DMS 273 treated with DMSO at 0.1 percent for 48 hours (cell line): ENCODE measurements at regions not wholly inside any gene's neighbourhood (a gene's known extent, or its start where the extent isn't known, plus 50 kb on each side); places are given as distances from the start of the nearest gene placed in this dataset.
"Not testable (repeated sequence)": the region's sequence is repeated elsewhere in the genome, so short reads cannot be mapped to it uniquely, and the experiment has no call there.

ENCODE experiments used
- DNase-seq: peaks from one replicate; lab custom pipeline; 2025; lab: John Stamatoyannopoulos, UW

DNA sequence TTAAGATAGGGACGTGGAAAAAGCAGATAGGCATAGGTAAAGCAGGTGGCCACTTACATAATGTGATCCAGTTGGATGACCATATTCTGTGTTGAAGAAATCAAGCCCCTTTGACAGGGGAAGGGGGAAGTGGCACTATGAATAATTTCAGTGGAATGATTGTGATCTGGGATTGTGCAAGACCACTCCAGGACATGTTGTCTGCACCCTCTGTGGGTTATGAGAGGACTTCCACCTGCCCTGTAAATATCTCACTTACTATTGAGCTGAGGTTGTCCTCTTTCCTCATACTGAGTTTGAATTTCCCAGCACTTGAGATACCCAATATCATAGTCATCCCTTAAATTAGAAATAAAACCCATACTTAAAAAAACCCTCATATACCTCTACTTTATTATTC is 220.7 kb downstream of the IRS1 start:
- DNase-seq: no peak

- DNase-seq: no peak
Measured at GRCh38 chr2:226578373-226578772, 221.2 kb downstream of the IRS1 start.

- DNase-seq: no peak
Measured at GRCh38 chr2:226575928-226576327, 223.7 kb downstream of the IRS1 start.

DNA sequence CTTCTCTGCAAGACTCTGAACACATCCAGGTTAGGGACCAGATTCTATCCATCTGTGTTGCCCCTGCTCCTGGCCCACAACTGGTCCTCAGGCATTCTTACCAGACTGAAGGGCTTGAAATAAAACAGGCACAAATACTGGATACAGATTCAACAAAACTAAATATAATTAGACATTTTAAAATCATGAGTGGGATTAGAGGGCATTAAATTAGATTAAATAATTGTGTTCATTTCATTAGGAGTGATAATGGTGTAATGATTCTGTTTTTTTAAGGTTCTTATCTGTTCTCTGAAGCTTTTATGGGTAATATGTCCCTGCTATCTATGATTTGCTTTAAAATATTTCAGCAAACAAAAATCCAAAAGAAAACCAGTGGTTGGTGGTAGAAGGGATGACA is 226.5 kb downstream of the IRS1 start:
- no peak for DNase-seq

- DNase-seq: no peak
Measured at GRCh38 chr2:226564667-226565066, 235.0 kb downstream of the IRS1 start.

GRCh38 chr2:226561962-226562361 is 237.7 kb downstream of the IRS1 start:
- no peak for DNase-seq

GRCh38 chr2:226560325-226560724 is 239.3 kb downstream of the IRS1 start:
- no peak for DNase-seq

GRCh38 chr2:226559536-226559935 is 240.1 kb downstream of the IRS1 start:
- no peak for DNase-seq

- no peak for DNase-seq
Measured at GRCh38 chr2:226558418-226558817, 241.2 kb downstream of the IRS1 start.

GRCh38 chr2:226556050-226556449 is 243.6 kb downstream of the IRS1 start:
- DNase-seq: no peak

DNA sequence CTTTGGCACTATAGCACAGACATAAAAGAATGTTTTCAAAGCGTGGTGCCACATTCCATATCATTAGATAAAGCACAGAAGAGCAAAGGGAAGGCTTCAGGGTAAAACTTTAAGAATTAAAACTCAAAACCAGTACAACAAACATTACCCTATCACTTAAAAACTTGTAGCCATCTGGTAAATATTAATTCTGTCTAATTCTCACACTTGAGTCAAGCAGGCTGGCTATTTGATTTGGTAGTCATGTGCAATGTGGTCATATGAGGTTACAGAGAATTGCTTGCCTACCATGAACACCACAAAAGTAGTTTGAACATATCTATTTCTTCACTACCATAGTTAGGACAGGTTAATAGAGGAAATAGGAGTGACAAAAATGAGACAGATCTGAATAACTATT is 244.9 kb downstream of the IRS1 start:
- no peak for DNase-seq

GRCh38 chr2:226553333-226553732 is 246.3 kb downstream of the IRS1 start:
- DNase-seq: no peak

DNA sequence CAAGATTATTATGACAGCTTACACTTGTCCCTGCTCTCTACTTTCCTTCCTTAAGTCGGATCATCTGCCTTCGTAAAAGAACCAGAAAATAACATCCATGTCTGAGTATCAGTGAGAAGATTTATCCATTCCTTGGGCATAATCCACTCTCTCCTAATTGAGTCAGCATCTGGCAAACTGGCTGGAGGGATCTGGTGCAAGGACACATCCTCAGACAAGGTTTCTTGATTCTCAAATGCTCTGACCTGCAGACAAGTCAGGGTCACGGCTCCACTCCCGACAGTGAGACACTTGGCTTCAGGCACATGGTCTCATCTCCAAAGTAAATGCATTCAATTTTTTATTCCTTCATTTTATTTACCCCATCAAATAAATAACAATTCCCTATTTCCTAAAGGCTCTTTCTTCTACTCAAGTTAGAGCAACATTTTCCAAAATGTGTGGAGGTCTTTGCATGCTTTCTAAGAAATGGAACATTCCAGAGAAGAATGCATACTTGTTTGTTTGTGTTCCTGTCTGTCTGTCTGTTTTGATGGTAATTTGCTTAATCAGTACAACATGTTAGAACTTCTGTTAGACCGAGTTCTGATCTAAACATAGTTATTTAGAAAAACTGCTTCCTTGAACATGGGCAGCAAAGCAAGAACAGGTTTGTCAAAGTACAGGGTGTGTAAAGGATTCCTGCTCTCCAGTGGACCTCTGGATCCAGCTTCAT is 246.9 kb downstream of the IRS1 start:
- DNase-seq: no peak

GRCh38 chr2:226551522-226552250 is 247.9 kb downstream of the IRS1 start:
- no peak for DNase-seq

DNA sequence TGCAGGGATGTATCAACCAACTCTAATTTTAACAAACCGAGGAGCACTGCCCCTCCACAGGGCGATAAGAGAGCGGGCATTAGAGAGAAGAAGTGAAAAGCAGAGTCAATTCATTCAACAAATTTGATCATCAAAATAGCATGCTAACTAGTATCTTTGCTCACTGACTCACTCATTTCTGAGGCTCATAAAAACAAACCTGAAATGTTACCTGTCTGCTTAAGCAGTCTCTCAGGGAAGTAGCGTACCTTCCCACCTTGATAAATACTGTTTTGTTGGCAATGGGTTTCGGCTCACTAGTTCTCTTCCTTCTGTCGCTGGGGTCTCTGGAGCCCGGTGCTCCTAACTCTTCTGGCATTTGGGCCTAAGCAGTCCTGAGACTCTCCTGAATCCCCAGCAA is 248.8 kb downstream of the IRS1 start:
- no peak for DNase-seq

DNA sequence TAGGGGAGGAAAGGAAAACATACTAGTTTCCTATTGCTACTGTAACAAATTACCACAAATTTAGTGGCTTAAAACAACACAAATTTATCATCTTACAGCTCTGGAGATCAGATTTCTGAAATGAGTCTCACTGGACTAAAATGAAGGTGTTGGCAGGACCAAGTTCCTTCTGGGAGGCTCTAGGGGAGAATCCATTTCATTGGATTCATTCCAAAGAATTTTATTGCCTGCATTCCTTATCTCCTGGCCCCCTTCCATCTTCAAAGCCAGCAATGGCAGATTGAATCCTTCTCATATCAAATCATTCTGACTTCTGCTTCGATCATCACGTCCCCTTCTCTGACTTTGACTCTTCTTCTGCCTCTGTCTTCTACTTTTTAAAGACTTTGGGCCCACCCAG is 250.9 kb downstream of the IRS1 start:
- DNase-seq: no peak

- DNase-seq: no peak
Measured at GRCh38 chr2:226544596-226545210, 254.9 kb downstream of the IRS1 start.

GRCh38 chr2:226540204-226540994 is 259.2 kb downstream of the IRS1 start:
- no peak for DNase-seq

- no peak for DNase-seq
Measured at GRCh38 chr2:226536410-226536809, 263.2 kb downstream of the IRS1 start.

DNA sequence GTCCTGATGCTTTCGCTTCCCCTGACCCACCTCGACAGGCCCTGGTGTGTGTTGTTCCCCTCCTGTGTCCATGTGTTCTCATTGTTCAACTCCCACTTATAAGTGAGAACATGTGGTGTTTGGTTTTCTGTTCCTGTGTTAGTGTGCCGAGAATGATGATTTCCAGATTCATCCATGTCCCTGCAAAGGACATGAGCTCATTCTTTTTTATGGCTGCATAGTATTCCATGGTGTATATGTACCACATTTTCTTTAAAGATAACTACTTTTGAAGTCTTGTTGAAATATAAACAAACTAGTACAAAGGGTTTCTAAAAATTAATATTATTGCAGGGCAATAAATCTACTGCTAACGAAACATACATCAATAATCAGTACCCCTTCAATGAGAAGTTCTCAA is 266.6 kb downstream of the IRS1 start:
- not testable (repeated sequence) for DNase-seq

- no peak for DNase-seq
Measured at GRCh38 chr2:226531061-226531810, 268.4 kb downstream of the IRS1 start.

DNA sequence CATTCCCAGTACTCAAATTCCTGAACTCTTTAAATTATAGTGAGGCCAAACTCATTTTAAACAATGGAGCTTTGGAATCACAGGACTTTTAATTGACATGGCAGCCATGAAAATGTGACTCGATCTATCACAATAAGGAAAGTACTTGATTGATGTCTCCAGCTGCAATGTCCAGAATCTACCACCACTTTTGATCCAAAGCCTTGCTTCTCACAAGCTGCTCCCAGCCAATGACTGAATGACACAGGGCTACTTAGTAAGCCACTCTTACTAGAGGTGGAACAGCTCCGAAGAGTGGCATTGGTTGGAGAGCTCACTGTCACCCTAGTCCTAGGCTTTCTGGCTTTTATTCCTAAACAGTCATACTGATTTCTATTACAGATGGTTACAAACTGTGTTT is 270.1 kb downstream of the IRS1 start:
- DNase-seq: no peak
